ENCODE measurements at regions not wholly inside any gene's neighbourhood (a gene's known extent, or its start where the extent isn't known, plus 50 kb on each side); places are given as distances from the start of the nearest gene placed in this dataset.
"Not testable (repeated sequence)": the region's sequence is repeated elsewhere in the genome, so short reads cannot be mapped to it uniquely, and the experiment has no call there.

DNA sequence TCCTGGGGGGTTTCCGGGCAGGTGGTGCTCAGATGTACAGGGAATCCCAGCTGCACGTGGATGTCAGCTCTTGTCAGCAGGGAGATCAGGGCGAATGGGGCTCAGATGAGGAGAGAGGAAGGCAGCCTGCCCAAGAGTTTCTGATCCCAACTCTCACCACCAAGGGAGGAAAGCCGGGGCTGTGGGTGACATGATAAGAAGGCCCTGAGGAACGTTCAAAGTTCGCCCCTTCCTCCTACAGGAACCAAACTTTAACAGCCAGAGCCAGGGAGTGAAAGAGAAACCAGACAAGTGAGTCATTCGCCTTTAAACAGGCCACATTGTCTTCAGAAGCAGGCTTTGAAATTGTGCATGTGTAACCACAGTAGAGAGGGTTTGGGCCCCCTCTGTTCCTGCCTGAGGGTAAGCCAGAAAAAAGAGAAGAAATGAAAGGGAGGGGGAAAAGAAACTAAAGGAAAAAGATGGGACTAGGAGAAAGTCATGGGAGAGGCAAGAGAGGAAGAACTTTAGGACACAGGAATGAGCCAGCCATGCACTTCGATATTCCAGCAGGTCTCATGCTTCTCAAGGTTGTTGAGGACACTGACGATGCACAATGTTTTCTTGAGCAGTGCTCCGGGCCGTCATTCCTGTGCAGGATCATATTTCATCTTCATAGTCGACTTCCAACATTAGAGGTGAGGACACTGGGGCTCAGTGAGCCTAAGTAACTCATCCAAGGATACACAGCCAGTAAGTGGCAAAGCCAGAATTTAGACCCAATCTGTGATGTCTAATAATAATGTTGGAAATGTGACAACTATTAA, 691.4 kb upstream of the TBX3 start:
- no peak overlapping the region for H3K4me3 Mint-ChIP-seq
- H3K9me3 Mint-ChIP-seq (ENCODE audit: low read depth): peaks cover 13% of the 10 kb centered on the region
- H3K27me3 Mint-ChIP-seq: no peaks in the 10 kb centered on the region
- peaks cover 8% of the 10 kb centered on the region for H3K4me1 Mint-ChIP-seq
- DNase-seq: no peak
- CTCF ChIA-PET: no interaction called here
- no peak overlapping the region for H3K27ac Mint-ChIP-seq
- peak; percentile 20 for ATAC-seq
- no peaks in the 10 kb centered on the region for H3K36me3 Mint-ChIP-seq

DNA sequence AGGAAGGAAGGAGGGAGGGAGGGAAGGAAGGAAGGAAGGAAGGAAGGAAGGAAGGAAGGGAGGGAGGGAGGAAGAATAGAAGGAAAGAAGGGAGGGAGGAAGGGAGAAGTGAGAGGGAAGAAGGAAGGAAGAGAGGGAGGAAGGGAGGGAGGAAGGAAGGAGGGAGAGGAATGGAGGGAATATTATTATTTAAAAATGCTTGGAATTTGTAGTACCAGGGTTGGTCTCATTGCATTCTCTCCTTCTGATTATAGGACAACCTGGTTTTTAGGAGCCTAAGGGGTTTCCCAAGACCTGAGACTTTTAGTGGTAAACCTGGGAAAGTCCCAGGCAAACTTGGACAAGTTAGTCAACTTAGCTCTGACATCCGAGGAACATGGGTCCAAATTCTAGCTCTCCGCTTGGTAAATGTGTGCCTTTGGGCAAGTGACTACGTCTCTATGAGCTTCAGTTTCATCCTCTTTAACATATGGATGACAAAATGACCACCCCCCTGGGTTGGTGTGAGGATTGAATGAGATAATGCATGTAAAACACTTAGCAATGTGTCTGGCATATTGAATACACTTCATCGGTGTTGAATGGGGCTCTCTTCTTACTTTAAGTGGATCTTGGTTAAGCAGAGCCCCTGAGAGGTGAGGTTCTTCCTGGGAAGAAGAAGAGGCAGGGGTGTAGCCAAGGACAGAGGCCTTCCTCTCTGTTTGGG, 690.7 kb upstream of the TBX3 start:
- H3K4me3 Mint-ChIP-seq: no peak overlapping the region

DNA sequence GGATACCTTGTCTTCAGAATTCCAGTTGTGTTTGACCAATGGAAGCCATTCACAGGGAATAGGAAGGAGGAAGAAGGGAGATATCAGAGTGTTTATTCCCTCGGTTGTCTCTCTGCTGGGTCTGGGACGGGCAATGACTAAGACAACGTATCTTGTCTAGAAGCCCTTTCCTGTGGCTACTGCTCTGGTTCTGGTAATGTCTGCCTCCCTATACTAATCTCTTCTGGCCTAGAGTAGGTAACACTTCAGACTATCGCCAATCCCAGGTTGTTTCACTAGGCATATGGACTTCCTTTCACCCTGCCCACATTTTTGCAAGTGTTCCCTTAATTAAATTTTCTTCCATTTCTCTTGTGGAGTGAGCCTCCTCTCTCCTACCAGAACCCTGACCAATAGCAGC, 687.7 kb upstream of the TBX3 start:
- Mint-ChIP-seq H3K36me3 (no peaks in the 10 kb centered on the region), H3K27me3 (no peaks in the 10 kb centered on the region), H3K9me3 (ENCODE audit: low read depth) (peaks cover 10% of the 10 kb centered on the region), H3K27ac (no peak overlapping the region), H3K4me3 (no peak overlapping the region), H3K4me1 (peaks cover 8% of the 10 kb centered on the region)
- ATAC-seq (no peak), DNase-seq (no peak)
- CTCF ChIA-PET: no interaction called here

More for the DNA sequence above, 690.7 kb upstream of the TBX3 start:
- H3K27me3 Mint-ChIP-seq: no peaks in the 10 kb centered on the region
- DNase-seq (no peak), ATAC-seq (no peak)
- H3K9me3 Mint-ChIP-seq (ENCODE audit: low read depth): peaks cover 13% of the 10 kb centered on the region
- H3K27ac Mint-ChIP-seq: no peak overlapping the region
- H3K4me1 Mint-ChIP-seq: peaks cover 8% of the 10 kb centered on the region
- CTCF ChIA-PET: no interaction called here
- no peaks in the 10 kb centered on the region for H3K36me3 Mint-ChIP-seq

DNA sequence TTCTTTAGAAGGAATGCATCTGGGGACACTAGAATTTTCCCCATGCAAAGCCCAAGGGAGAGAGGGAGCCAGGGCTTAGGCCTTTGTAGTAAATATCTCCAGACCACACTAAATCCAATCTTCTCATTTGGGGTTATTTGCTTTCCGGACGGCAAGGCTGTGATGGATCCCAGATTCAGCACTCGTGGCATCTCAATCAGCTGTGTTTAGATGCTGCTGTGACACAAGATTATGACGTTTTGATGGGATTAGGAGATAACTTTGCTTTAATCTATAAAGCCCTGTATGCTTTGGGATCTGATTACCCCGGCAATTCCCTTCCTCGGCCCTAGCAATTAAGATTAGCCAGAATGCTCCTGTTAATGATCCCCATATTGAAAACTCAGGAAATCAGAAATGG, 686.7 kb upstream of the TBX3 start:
- ATAC-seq: no peak
- Mint-ChIP-seq H3K36me3 (no peaks in the 10 kb centered on the region), H3K27ac (no peak overlapping the region), H3K4me3 (no peak overlapping the region), H3K27me3 (no peaks in the 10 kb centered on the region), H3K4me1 (peaks cover 7% of the 10 kb centered on the region), H3K9me3 (ENCODE audit: low read depth) (peaks cover 13% of the 10 kb centered on the region)
- CTCF ChIA-PET: no interaction called here
- no peak for DNase-seq

DNA sequence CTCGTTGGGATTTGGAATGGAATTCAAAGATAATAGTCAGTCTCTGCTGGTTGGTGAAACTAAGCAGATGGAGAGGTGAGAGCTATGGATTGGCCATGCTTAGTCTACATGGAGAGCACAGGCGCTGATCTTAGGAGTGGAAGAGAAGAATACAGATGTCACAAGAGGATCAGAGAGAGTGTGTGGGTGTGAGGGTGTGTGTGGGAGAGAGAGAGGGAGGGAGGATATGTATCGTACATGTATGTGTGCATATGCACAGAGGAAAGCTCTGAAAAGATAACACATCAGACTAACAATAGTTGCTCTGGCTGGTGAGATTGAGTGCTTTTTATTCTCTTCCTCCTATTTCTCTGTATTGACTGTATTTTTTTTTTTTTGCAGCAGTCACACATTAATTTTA, 686.2 kb upstream of the TBX3 start:
- DNase-seq (no peak), ATAC-seq (no peak)
- no peaks in the 10 kb centered on the region for H3K36me3 Mint-ChIP-seq
- H3K9me3 Mint-ChIP-seq (ENCODE audit: low read depth): peaks cover 13% of the 10 kb centered on the region
- peaks cover 3% of the 10 kb centered on the region for H3K4me1 Mint-ChIP-seq
- CTCF ChIA-PET: no interaction called here
- H3K27ac Mint-ChIP-seq: no peak overlapping the region
- H3K4me3 Mint-ChIP-seq: no peak overlapping the region
- no peaks in the 10 kb centered on the region for H3K27me3 Mint-ChIP-seq

DNA sequence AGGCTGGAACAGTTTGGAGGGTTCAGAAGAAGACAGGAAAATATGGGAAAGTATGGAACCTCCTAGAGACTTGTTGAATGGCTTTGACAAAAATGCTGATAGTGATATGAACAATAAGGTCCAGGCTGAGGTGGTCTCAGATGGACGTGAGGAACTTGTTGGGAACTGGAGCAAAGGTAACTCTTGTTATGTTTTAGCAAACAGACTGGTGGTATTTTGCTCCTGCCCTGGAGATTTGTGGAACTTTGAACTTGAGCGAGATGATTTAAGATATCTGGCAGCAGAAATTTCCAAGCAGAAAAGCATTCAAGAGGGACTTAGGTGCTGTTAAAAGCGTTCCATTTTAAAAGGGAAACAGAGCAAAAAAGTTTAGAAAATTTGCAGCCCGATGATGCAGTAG, 682.3 kb upstream of the TBX3 start:
- H3K4me1 Mint-ChIP-seq; H3K4me3 Mint-ChIP-seq; CTCF ChIA-PET; DNase-seq; H3K36me3 Mint-ChIP-seq; H3K27me3 Mint-ChIP-seq; H3K9me3 Mint-ChIP-seq (ENCODE audit: low read depth); ATAC-seq; H3K27ac Mint-ChIP-seq: not testable (repeated sequence)

DNA sequence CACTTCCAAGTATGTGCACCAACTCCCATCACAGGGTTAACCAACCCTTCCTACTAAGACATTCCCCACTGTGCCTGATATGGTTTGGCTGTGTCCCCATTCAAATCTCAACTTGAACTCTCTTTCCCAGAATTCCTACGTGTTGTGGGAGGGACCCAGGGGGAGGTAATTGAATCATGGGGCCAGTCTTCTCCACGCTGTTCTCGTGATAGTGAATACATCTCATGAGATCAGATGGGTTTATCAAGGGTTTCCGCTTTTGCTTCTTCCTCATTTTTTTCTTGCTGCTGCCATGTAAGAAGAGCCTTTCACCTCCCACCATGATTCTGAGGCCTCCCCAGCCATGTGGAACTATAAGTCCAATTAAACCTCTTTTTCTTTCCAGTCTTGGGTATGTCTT, 681.8 kb upstream of the TBX3 start:
- H3K27ac Mint-ChIP-seq; CTCF ChIA-PET; DNase-seq; H3K9me3 Mint-ChIP-seq (ENCODE audit: low read depth); H3K27me3 Mint-ChIP-seq; H3K4me1 Mint-ChIP-seq; H3K36me3 Mint-ChIP-seq; H3K4me3 Mint-ChIP-seq; ATAC-seq: not testable (repeated sequence)

DNA sequence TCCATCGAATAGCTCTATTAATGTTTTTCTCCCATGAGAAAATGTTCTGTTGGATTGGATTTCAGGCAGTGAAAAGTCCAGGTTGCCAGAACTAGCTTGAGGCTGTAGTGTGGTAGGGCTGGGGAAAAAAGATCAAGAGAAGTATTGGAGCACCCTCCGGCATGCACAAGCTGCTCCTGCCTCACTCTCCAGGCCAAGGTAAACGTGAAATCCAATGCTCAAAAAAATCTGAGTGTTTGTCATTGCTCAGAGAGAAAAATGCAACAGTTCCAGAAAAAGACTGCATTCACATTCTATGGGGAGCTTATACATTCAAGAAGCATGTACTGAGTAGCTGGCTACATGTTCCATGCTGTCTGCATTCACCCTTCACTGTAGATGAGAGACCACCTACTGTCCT, 680.9 kb upstream of the TBX3 start:
- ATAC-seq (no peak), DNase-seq (no peak)
- H3K4me3 Mint-ChIP-seq: no peak overlapping the region
- no peaks in the 10 kb centered on the region for H3K4me1 Mint-ChIP-seq
- H3K27ac Mint-ChIP-seq: no peak overlapping the region
- no peaks in the 10 kb centered on the region for H3K36me3 Mint-ChIP-seq
- CTCF ChIA-PET: no interaction called here
- no peaks in the 10 kb centered on the region for H3K27me3 Mint-ChIP-seq
- peaks cover 3% of the 10 kb centered on the region for H3K9me3 Mint-ChIP-seq (ENCODE audit: low read depth)

DNA sequence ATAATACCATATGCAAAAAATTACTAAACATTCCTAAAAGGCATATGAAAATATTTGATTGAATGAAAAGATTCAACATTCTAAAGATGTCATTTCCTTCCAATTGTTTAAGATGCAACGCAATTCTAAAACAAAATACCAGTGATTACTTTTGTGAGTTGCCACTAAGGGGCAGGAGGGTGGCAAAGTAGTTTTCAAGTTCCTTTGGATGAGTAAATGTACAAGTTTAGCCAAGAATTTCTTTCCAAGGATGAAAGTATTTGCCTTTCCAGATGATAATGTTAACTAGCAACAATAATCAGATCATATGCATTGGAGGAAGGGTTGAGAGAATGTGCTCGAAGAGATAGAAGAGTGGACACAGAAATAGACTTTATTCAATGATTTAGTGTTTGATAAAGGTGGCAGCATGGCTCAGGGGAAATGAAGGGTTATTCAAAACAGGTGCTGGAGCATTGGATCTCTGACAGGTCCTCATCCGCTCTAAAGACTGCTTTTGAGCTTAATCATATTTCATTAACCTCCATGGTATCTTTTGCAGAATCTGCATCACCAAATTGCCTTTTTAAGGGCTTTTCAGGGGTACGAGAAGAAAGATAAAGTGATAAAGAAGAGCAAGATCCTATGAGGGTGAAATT, 678.5 kb upstream of the TBX3 start:
- CTCF ChIA-PET: no interaction called here
- H3K36me3 Mint-ChIP-seq: no peaks in the 10 kb centered on the region

DNA sequence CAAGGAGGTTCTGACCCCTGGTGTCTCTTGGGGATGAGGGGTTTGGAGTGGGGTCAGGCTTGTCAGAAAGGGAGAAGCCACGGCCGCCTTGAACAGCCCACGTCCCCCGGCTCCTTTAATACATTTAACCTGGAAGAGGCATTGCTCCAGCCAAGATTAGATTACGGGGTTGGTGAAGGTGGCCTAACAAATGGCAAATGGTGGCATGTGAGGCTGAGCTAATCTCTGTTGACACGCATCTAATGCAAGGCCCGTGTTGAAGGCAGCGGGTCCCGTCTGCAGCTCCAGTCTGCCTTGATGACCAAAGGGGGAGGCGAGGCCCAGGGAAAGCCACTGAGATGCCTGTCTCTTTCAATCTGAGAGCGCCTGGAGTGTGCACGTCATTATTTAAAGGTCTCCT, 673.7 kb upstream of the TBX3 start:
- H3K4me1 Mint-ChIP-seq: peaks cover 7% of the 10 kb centered on the region
- ATAC-seq: no peak
- no peaks in the 10 kb centered on the region for H3K27me3 Mint-ChIP-seq
- H3K4me3 Mint-ChIP-seq: no peak overlapping the region
- CTCF ChIA-PET: no interaction called here
- no peak overlapping the region for H3K27ac Mint-ChIP-seq
- H3K36me3 Mint-ChIP-seq: no peaks in the 10 kb centered on the region
- peaks cover 7% of the 10 kb centered on the region for H3K9me3 Mint-ChIP-seq (ENCODE audit: low read depth)
- no peak for DNase-seq

More for the DNA sequence above, 678.5 kb upstream of the TBX3 start:
- Mint-ChIP-seq H3K4me1 (no peaks in the 10 kb centered on the region), H3K27ac (no peak overlapping the region), H3K9me3 (ENCODE audit: low read depth) (peaks cover 3% of the 10 kb centered on the region), H3K4me3 (no peak overlapping the region), H3K27me3 (no peaks in the 10 kb centered on the region)
- ATAC-seq: no peak
- no peak for DNase-seq

DNA sequence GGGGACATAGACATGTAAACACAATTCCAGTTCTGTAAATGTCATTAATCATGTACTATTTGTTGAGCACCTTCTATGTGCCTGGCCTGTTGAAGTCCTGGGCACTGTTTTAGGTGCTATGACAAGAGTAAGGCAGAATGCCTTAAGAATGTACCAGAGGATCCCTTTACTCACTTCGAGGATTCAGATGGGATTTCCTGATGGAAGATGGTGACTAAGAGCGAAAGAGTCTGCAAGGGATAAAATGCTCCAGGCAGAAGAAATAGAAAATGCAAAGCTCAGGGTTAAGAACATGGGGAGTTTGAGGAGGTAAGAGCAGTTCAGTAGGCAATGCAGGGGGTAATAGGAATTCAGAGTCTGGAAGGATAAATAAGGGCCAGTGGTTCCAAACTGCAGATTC, 671.3 kb upstream of the TBX3 start:
- Mint-ChIP-seq H3K27ac (no peak overlapping the region), H3K4me1 (peaks cover 7% of the 10 kb centered on the region), H3K36me3 (no peaks in the 10 kb centered on the region), H3K9me3 (ENCODE audit: low read depth) (peaks cover 7% of the 10 kb centered on the region), H3K4me3 (no peak overlapping the region), H3K27me3 (no peaks in the 10 kb centered on the region)
- ATAC-seq (no peak), DNase-seq (no peak)
- CTCF ChIA-PET: no interaction called here

DNA sequence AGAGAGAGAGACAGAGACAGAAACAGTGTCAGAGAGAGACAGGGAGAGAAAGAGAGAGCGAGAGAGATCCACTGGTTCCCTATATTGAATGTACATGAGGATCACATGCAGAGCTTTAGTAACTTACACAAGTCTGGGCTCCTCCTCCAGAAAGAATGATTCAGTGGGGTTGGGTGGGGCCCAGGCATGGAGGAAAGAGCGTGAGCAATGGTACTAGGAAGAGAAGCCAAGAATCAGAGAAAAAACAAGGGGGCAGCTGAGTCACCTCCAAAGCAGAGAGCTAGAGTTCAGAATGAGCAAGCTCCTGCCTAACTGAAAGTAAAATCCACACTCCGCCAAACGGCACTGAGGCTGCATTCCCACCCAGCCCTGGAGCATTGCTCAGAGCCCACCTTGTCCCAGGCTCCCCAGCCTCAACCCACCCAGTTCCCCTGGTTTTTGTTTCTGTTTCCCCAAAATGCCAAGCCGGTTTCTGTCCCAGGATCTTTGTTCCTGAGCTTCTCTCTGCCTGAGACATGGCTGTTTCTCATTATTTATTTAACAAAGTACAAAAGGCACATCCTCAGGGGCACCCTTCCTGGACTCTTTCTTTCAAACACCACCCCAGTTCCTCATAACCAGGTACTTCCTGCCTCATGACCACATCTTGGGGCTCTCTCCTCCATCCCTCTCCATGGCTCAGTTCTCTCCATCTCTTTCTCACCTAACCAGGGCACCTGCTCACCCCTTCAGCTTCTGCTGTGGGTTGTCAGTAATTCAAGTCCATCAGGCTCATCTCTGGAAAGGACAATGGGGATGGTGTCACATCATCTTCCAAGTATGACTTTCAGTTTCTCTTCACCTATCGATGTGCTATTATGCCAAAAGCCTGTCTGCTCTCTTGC, 670.3 kb upstream of the TBX3 start:
- ATAC-seq: peak; percentile 36

DNA sequence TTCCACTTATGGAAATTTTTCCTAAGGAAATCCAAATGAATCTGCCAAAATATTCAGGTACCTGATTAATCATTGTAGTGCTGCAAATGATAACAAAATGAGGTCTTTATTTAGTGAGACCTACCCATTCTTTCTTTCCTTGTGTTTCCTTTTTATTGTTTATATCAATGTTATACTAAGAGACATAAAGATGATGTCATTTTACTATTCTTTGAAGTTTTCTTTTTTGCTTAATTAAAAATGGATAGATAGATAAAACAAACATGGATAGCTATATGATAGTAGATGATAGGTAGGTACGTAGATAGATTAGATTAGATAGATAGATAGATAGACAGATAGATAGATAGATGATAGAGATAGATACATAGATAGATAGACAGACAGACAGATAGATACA, 669.5 kb upstream of the TBX3 start:
- Mint-ChIP-seq H3K27me3 (no peaks in the 10 kb centered on the region), H3K4me1 (peaks cover 7% of the 10 kb centered on the region), H3K9me3 (ENCODE audit: low read depth) (peaks cover 7% of the 10 kb centered on the region), H3K36me3 (no peaks in the 10 kb centered on the region), H3K27ac (no peak overlapping the region), H3K4me3 (no peak overlapping the region)
- DNase-seq: no peak
- ATAC-seq: no peak
- CTCF ChIA-PET: no interaction called here

More for the DNA sequence above, 670.3 kb upstream of the TBX3 start:
- H3K27ac Mint-ChIP-seq: peak overlapping the region; percentile 75
- DNase-seq: no peak
- H3K36me3 Mint-ChIP-seq: no peaks in the 10 kb centered on the region
- H3K4me3 Mint-ChIP-seq: peak overlapping the region; percentile 26
- H3K27me3 Mint-ChIP-seq: no peaks in the 10 kb centered on the region
- peaks cover 7% of the 10 kb centered on the region for H3K4me1 Mint-ChIP-seq
- CTCF ChIA-PET: no interaction called here
- H3K9me3 Mint-ChIP-seq (ENCODE audit: low read depth): peaks cover 7% of the 10 kb centered on the region

Measured in activated CD8-positive, alpha-beta memory T cell treated with anti-CD3 and anti-CD28 coated beads, Interleukin-2, amount 10 ng/mL, durations not matched to agents 7 days and 5 days (primary cell).